ENCODE measurements at regions not wholly inside any gene's neighbourhood (a gene's known extent, or its start where the extent isn't known, plus 50 kb on each side); places are given as distances from the start of the nearest gene placed in this dataset.

DNA sequence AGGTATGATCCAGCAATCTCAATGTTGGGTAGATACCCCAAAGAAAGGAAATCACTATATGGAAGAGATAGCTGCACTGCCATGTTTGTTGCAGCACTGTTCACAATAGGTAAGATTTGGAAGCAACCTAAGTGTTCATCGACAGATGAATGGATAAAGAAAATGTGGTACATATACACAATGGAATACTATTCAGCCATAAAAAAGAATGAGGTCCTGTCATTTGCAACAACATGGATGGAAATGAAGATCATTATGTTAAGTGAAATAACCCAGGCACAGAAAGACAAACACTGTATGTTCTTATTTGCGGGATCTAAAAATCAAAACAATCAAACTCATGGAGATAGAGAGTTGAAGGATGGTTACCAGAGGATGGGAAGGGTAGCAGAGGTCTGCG, 372.4 kb upstream of the SPRED2 start (continued):
- TF ChIP-seq, protein P1, sequence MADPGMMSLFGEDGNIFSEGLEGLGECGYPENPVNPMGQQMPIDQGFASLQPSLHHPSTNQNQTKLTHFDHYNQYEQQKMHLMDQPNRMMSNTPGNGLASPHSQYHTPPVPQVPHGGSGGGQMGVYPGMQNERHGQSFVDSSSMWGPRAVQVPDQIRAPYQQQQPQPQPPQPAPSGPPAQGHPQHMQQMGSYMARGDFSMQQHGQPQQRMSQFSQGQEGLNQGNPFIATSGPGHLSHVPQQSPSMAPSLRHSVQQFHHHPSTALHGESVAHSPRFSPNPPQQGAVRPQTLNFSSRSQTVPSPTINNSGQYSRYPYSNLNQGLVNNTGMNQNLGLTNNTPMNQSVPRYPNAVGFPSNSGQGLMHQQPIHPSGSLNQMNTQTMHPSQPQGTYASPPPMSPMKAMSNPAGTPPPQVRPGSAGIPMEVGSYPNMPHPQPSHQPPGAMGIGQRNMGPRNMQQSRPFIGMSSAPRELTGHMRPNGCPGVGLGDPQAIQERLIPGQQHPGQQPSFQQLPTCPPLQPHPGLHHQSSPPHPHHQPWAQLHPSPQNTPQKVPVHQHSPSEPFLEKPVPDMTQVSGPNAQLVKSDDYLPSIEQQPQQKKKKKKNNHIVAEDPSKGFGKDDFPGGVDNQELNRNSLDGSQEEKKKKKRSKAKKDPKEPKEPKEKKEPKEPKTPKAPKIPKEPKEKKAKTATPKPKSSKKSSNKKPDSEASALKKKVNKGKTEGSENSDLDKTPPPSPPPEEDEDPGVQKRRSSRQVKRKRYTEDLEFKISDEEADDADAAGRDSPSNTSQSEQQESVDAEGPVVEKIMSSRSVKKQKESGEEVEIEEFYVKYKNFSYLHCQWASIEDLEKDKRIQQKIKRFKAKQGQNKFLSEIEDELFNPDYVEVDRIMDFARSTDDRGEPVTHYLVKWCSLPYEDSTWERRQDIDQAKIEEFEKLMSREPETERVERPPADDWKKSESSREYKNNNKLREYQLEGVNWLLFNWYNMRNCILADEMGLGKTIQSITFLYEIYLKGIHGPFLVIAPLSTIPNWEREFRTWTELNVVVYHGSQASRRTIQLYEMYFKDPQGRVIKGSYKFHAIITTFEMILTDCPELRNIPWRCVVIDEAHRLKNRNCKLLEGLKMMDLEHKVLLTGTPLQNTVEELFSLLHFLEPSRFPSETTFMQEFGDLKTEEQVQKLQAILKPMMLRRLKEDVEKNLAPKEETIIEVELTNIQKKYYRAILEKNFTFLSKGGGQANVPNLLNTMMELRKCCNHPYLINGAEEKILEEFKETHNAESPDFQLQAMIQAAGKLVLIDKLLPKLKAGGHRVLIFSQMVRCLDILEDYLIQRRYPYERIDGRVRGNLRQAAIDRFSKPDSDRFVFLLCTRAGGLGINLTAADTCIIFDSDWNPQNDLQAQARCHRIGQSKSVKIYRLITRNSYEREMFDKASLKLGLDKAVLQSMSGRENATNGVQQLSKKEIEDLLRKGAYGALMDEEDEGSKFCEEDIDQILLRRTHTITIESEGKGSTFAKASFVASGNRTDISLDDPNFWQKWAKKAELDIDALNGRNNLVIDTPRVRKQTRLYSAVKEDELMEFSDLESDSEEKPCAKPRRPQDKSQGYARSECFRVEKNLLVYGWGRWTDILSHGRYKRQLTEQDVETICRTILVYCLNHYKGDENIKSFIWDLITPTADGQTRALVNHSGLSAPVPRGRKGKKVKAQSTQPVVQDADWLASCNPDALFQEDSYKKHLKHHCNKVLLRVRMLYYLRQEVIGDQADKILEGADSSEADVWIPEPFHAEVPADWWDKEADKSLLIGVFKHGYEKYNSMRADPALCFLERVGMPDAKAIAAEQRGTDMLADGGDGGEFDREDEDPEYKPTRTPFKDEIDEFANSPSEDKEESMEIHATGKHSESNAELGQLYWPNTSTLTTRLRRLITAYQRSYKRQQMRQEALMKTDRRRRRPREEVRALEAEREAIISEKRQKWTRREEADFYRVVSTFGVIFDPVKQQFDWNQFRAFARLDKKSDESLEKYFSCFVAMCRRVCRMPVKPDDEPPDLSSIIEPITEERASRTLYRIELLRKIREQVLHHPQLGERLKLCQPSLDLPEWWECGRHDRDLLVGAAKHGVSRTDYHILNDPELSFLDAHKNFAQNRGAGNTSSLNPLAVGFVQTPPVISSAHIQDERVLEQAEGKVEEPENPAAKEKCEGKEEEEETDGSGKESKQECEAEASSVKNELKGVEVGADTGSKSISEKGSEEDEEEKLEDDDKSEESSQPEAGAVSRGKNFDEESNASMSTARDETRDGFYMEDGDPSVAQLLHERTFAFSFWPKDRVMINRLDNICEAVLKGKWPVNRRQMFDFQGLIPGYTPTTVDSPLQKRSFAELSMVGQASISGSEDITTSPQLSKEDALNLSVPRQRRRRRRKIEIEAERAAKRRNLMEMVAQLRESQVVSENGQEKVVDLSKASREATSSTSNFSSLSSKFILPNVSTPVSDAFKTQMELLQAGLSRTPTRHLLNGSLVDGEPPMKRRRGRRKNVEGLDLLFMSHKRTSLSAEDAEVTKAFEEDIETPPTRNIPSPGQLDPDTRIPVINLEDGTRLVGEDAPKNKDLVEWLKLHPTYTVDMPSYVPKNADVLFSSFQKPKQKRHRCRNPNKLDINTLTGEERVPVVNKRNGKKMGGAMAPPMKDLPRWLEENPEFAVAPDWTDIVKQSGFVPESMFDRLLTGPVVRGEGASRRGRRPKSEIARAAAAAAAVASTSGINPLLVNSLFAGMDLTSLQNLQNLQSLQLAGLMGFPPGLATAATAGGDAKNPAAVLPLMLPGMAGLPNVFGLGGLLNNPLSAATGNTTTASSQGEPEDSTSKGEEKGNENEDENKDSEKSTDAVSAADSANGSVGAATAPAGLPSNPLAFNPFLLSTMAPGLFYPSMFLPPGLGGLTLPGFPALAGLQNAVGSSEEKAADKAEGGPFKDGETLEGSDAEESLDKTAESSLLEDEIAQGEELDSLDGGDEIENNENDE (IDR thresholded peaks at IDR 0.05; ENCODE audit: insufficient replicate concordance, low read length), result no peak
- TF ChIP-seq CTBP2 (IDR thresholded peaks at IDR 0.05; ENCODE audit: borderline replicate concordance, insufficient read depth, insufficient read length, low read length), result no peak
- TF ChIP-seq, protein P2, sequence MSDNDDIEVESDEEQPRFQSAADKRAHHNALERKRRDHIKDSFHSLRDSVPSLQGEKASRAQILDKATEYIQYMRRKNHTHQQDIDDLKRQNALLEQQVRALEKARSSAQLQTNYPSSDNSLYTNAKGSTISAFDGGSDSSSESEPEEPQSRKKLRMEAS (IDR thresholded peaks at IDR 0.05), result no peak
